ENCODE measurements at regions not wholly inside any gene's neighbourhood (a gene's known extent, or its start where the extent isn't known, plus 50 kb on each side); places are given as distances from the start of the nearest gene placed in this dataset.

- TF ChIP-seq POLR2A (IDR thresholded peaks at IDR 0.05): no peak
- no peak for TF ChIP-seq CTCF (IDR thresholded peaks at IDR 0.05 in 8 of 11, conservative IDR thresholded peaks at IDR 0.05 in 3 of 11)
Observed at GRCh38 chr6:3609388-3609787, 142.1 kb downstream of the PXDC1 start.

Measured in spleen (tissue), 7 donors.